ENCODE measurements at regions not wholly inside any gene's neighbourhood (a gene's known extent, or its start where the extent isn't known, plus 50 kb on each side); places are given as distances from the start of the nearest gene placed in this dataset.

GRCh38 chr21:33157303-33157702, 72.4 kb upstream of the IFNAR2 start:
- no peak for DNase-seq

GRCh38 chr21:33158654-33159053, 71.1 kb upstream of the IFNAR2 start:
- DNase-seq, result no peak

- DNase-seq, result no peak
These were observed 67.2 kb upstream of the IFNAR2 start for GRCh38 chr21:33162436-33162951.

- DNase-seq, result no peak
These were observed 60.9 kb upstream of the IFNAR2 start for GRCh38 chr21:33168886-33169285.

- no peak for DNase-seq
These were observed 60.4 kb upstream of the IFNAR2 start for GRCh38 chr21:33169359-33169758.

GRCh38 chr21:33171616-33172169, 58.0 kb upstream of the IFNAR2 start:
- DNase-seq, result no peak

GRCh38 chr21:33174756-33175155, 55.0 kb upstream of the IFNAR2 start:
- no peak for DNase-seq
